Gastrocnemius medialis (tissue), 4 donors: ENCODE measurements at regions not wholly inside any gene's neighbourhood (a gene's known extent, or its start where the extent isn't known, plus 50 kb on each side); places are given as distances from the start of the nearest gene placed in this dataset.

Source experiments
- CTCF ChIP-seq, 5 experiments: fragments of 450-650 bp in 3 of 5; fragments of 200-600 bp in 2 of 5; sonication (generic) in 2 of 5; IDR thresholded peaks in 4 of 5; conservative IDR thresholded peaks in 1 of 5; 1 replicate in 4 of 5; 2 replicates in 1 of 5; pipeline ENCODE4 v1.5.1; 2016 to 2019; ENCODE audit warnings: antibody characterized with exemption in 5 of 5, mild to moderate bottlenecking in 3 of 5, moderate library complexity in 3 of 5
- POLR2A ChIP-seq, 2 donors: fragments of 450-650 bp; IDR thresholded peaks; one replicate each; pipeline ENCODE4 v1.6.1; 2017; ENCODE audit warnings: antibody characterized with exemption in 2 of 2, mild to moderate bottlenecking in 2 of 2, moderate library complexity in 2 of 2

- TF ChIP-seq CTCF (IDR thresholded peaks at IDR 0.05 in 4 of 5, conservative IDR thresholded peaks at IDR 0.05 in 1 of 5) (no peak), POLR2A (IDR thresholded peaks at IDR 0.05) (no peak)
Observed at GRCh38 chr5:175102717-175103116, 341.3 kb downstream of the DRD1 start.
